Endothelial cell (in vitro differentiated cells): ENCODE measurements at regions not wholly inside any gene's neighbourhood (a gene's known extent, or its start where the extent isn't known, plus 50 kb on each side); places are given as distances from the start of the nearest gene placed in this dataset.

ENCODE experiments used
- DNase-seq: peaks from one replicate; pipeline ENCODE4 v3.0.0; 2021; ENCODE audit warnings: low spot score
- H3K27ac Mint-ChIP-seq: one replicate; pipeline ENCODE4 v1.8.0; 2021; ENCODE audit warnings: mixed read lengths, inconsistent platforms; ENCODE audit not compliant: unreplicated experiment
- H3K27me3 Mint-ChIP-seq: one replicate; pipeline ENCODE4 v1.8.0; 2021; ENCODE audit warnings: mild to moderate bottlenecking, moderate library complexity, mixed read lengths, inconsistent platforms; ENCODE audit not compliant: unreplicated experiment
- H3K36me3 Mint-ChIP-seq: one replicate; pipeline ENCODE4 v1.8.0; 2021; ENCODE audit warnings: mild to moderate bottlenecking, low read depth, mixed read lengths, inconsistent platforms; ENCODE audit not compliant: unreplicated experiment
- H3K4me1 Mint-ChIP-seq: one replicate; pipeline ENCODE4 v1.8.0; 2021; ENCODE audit warnings: mild to moderate bottlenecking, mixed read lengths, inconsistent platforms; ENCODE audit not compliant: unreplicated experiment
- H3K4me3 Mint-ChIP-seq: one replicate; pipeline ENCODE4 v1.8.0; 2021; ENCODE audit warnings: mild to moderate bottlenecking, mixed read lengths, inconsistent platforms; ENCODE audit not compliant: unreplicated experiment
- H3K9me3 Mint-ChIP-seq: one replicate; pipeline ENCODE4 v1.8.0; 2021; ENCODE audit warnings: mixed read lengths, inconsistent platforms; ENCODE audit not compliant: unreplicated experiment
- CTCF ChIP-seq: fragments of 200-600 bp; sonication (generic); IDR thresholded peaks from one replicate; pipeline ENCODE4 v1.5.0; 2021; ENCODE audit warnings: antibody characterized with exemption; ENCODE audit not compliant: unreplicated experiment

- TF ChIP-seq CTCF, result no peak
- no peaks in the 10 kb centered on the region for H3K9me3 Mint-ChIP-seq
- peaks cover 63% of the 10 kb centered on the region for H3K4me1 Mint-ChIP-seq
- H3K27me3 Mint-ChIP-seq, result peaks cover 1% of the 10 kb centered on the region
- DNase-seq, result no peak
- peak overlapping the region; percentile 33 for H3K27ac Mint-ChIP-seq
- H3K4me3 Mint-ChIP-seq, result no peak overlapping the region
- no peaks in the 10 kb centered on the region for H3K36me3 Mint-ChIP-seq
These were observed 90.6 kb upstream of the TNR start for GRCh38 chr1:175833951-175834350.

GRCh38 chr1:175833502-175833901, 90.1 kb upstream of the TNR start:
- Mint-ChIP-seq H3K27me3 (peaks cover 1% of the 10 kb centered on the region), H3K4me1 (peaks cover 63% of the 10 kb centered on the region), H3K27ac (no peak overlapping the region)

GRCh38 chr1:175830500-175830899, 87.1 kb upstream of the TNR start:
- Mint-ChIP-seq H3K9me3 (peaks cover 7% of the 10 kb centered on the region), H3K36me3 (peaks cover 7% of the 10 kb centered on the region), H3K27ac (no peak overlapping the region), H3K4me3 (no peak overlapping the region), H3K27me3 (peaks cover 1% of the 10 kb centered on the region), H3K4me1 (peaks cover 47% of the 10 kb centered on the region)
- TF ChIP-seq CTCF, result no peak
- DNase-seq, result peak; percentile 15

More at GRCh38 chr1:175833502-175833901, 90.1 kb upstream of the TNR start:
- Mint-ChIP-seq H3K9me3 (no peaks in the 10 kb centered on the region), H3K36me3 (no peaks in the 10 kb centered on the region), H3K4me3 (no peak overlapping the region)
- TF ChIP-seq CTCF, result no peak
- no peak for DNase-seq

- TF ChIP-seq CTCF, result no peak
- Mint-ChIP-seq H3K4me3 (no peak overlapping the region), H3K27me3 (peaks cover 1% of the 10 kb centered on the region), H3K27ac (peak overlapping the region; percentile 28), H3K36me3 (peaks cover 7% of the 10 kb centered on the region), H3K4me1 (peaks cover 44% of the 10 kb centered on the region), H3K9me3 (peaks cover 7% of the 10 kb centered on the region)
- DNase-seq, result no peak
These were observed 86.5 kb upstream of the TNR start for GRCh38 chr1:175829845-175830244.

- H3K27ac Mint-ChIP-seq, result no peak overlapping the region
- no peaks in the 10 kb centered on the region for H3K27me3 Mint-ChIP-seq
- peaks cover 7% of the 10 kb centered on the region for H3K36me3 Mint-ChIP-seq
- H3K9me3 Mint-ChIP-seq, result peaks cover 7% of the 10 kb centered on the region
- DNase-seq, result no peak
- peaks cover 31% of the 10 kb centered on the region for H3K4me1 Mint-ChIP-seq
- no peak overlapping the region for H3K4me3 Mint-ChIP-seq
- TF ChIP-seq CTCF, result no peak
These were observed 83.3 kb upstream of the TNR start for GRCh38 chr1:175826705-175827104.
